Panc1 (cell line): ENCODE measurements at regions not wholly inside any gene's neighbourhood (a gene's known extent, or its start where the extent isn't known, plus 50 kb on each side); places are given as distances from the start of the nearest gene placed in this dataset.
A peak's percentile ranks its signal among the peaks of the same experiment; 100 is the strongest.

Source experiments
- ATAC-seq: fragments of 200-7000 bp; cut with Tn5 transposase; 2 replicates; pipeline ENCODE4 v1.9.1; 2020; ENCODE audit warnings: mild to moderate bottlenecking, moderate library complexity
- BruUV-seq: library from RNA; stranded (reverse); fragments of 400-500 nt; replicated peaks from 2 replicates; lab custom pipeline; 2021; lab: Mats Ljungman, UMichigan
- CTCF ChIA-PET: fragments of 300-600 bp; sonication (Branson Sonifier 250); formaldehyde crosslinking; loops from one replicate; lab custom pipeline; 2022; ENCODE audit warnings: antibody characterized with exemption; lab: Charles Lee
- POLR2A ChIA-PET: fragments of 300-600 bp; sonication (Branson Sonifier 250); formaldehyde crosslinking; loops from one replicate; lab custom pipeline; 2022; ENCODE audit warnings: antibody characterized with exemption; lab: Charles Lee
- DNase-seq: peaks from one replicate; pipeline ENCODE4 v3.0.0-alpha.2; 2010; ENCODE audit warnings: low read depth, low spot score
- H3K27ac ChIP-seq: 2 replicates; pipeline ENCODE4 v1.5.1; 2011; ENCODE audit warnings: mild to moderate bottlenecking, low read length, inconsistent platforms
- H3K27me3 ChIP-seq: fragments of 200-500 bp; sonication (Bioruptor generic); 2 replicates; pipeline ENCODE4 v1.6.0; 2014; ENCODE audit warnings: low read length, inconsistent platforms; ENCODE audit not compliant: control insufficient read depth, insufficient read depth
- H3K36me3 ChIP-seq: fragments of 200-500 bp; sonication (Bioruptor generic); 2 replicates; pipeline ENCODE4 v1.5.1; 2014; ENCODE audit warnings: inconsistent platforms, mild to moderate bottlenecking, low read length, moderate library complexity; ENCODE audit not compliant: control insufficient read depth, insufficient read depth
- H3K4me1 ChIP-seq: 2 replicates; pipeline ENCODE4 v1.5.1; 2011; ENCODE audit warnings: inconsistent platforms, mild to moderate bottlenecking, low read length, moderate library complexity; ENCODE audit not compliant: control insufficient read depth, insufficient read depth
- H3K4me3 ChIP-seq, 2 experiments: 2 replicates each; pipeline ENCODE4 v1.5.1; 2011 to 2012; ENCODE audit warnings: low read depth in 2 of 2, low read length in 2 of 2, mild to moderate bottlenecking in 2 of 2, inconsistent platforms in 1 of 2, moderate library complexity in 1 of 2
- H3K9me3 ChIP-seq: fragments of 200-500 bp; sonication (Bioruptor generic); 2 replicates; pipeline ENCODE4 v1.5.1; 2014; ENCODE audit warnings: low read depth, mild to moderate bottlenecking, inconsistent platforms, low read length, moderate library complexity; ENCODE audit not compliant: control insufficient read depth, insufficient read depth
- CTCF ChIP-seq: fragments of 450-650 bp; IDR thresholded peaks from 2 replicates; pipeline ENCODE4 v1.5.1; 2017; ENCODE audit warnings: mild to moderate bottlenecking
- POLR2AphosphoS5 ChIP-seq: IDR thresholded peaks from 2 replicates; pipeline ENCODE4 v1.6.1; 2012; ENCODE audit warnings: mild to moderate bottlenecking, low read depth, low read length, moderate library complexity
- REST ChIP-seq, 2 experiments: IDR thresholded peaks; 2 replicates each; pipeline ENCODE4 v1.6.1; 2011 to 2012; ENCODE audit warnings: low read depth in 2 of 2, control low read depth in 1 of 2, low read length in 1 of 2, mild to moderate bottlenecking in 1 of 2, moderate library complexity in 1 of 2; ENCODE audit not compliant: insufficient read depth in 1 of 2
- SIN3A ChIP-seq: IDR thresholded peaks from 2 replicates; pipeline ENCODE4 v1.6.1; 2012; ENCODE audit warnings: low read depth, mild to moderate bottlenecking, low read length, moderate library complexity, borderline replicate concordance; ENCODE audit not compliant: insufficient read depth
- TCF7L2 ChIP-seq: IDR thresholded peaks from 2 replicates; pipeline ENCODE4 v1.6.1; 2011; ENCODE audit warnings: mild to moderate bottlenecking, low read depth, low read length, inconsistent platforms
- in situ Hi-C: cut with HindIII; loops from 2 replicates; pipeline ENCODE4 v1.10.0; 2016; ENCODE audit warnings: low sequenced_read_pairs, low pct_unique_long_range_greater_than_20kb
- intact Hi-C: fragments of 100-400 bp; cut with micrococcal nuclease; formaldehyde crosslinking; loops from one replicate; pipeline ENCODE4 v1.10.0; 2022; ENCODE audit not compliant: unreplicated experiment

GRCh38 chr6:140811642-140812041 lies 1321.1 kb upstream of the GJE1 start:
- intact Hi-C loops (no loop called here), in situ Hi-C loops (no loop called here)
- ATAC-seq (no peak), DNase-seq (no peak)
- Histone ChIP-seq H3K9me3 (no peaks in the 10 kb centered on the region), H3K27me3 (no peaks in the 10 kb centered on the region), H3K4me1 (no peaks in the 10 kb centered on the region; the same call in 1 of the 2 replicates), H3K27ac (peak overlapping the region; percentile 65; the same call in 1 of the 2 replicates), H3K36me3 (no peaks in the 10 kb centered on the region), H3K4me3 (peak overlapping the region in 1 of 2 experiments; percentile 2; a peak in 1 of 4 replicates)
- BruUV-seq: no TSS peak
- POLR2A ChIA-PET: no interaction called here
- CTCF ChIA-PET: no interaction called here
- TF ChIP-seq CTCF (no peak), REST (IDR thresholded peaks at IDR 0.05; ENCODE audit: insufficient read depth in 1 of 2, low read depth in 2 of 2, low read length in 1 of 2) (no peak), TCF7L2 (no peak), POLR2AphosphoS5 (no peak), SIN3A (no peak)

- H3K36me3 ChIP-seq: no peaks in the 10 kb centered on the region
- no TSS peak for BruUV-seq
- H3K27ac ChIP-seq: no peak overlapping the region
- no peaks in the 10 kb centered on the region for H3K9me3 ChIP-seq
- ATAC-seq: no peak
- H3K4me3 ChIP-seq: no peak overlapping the region
- in situ Hi-C loops: no loop called here
- CTCF ChIA-PET: no interaction called here
- no peak for DNase-seq
- intact Hi-C loops: no loop called here
- no peaks in the 10 kb centered on the region; the same call in 1 of the 2 replicates for H3K4me1 ChIP-seq
- no peaks in the 10 kb centered on the region for H3K27me3 ChIP-seq
- POLR2A ChIA-PET: no interaction called here
- TF ChIP-seq CTCF (no peak), SIN3A (no peak), TCF7L2 (no peak), REST (IDR thresholded peaks at IDR 0.05; ENCODE audit: insufficient read depth in 1 of 2, low read depth in 2 of 2, low read length in 1 of 2) (no peak), POLR2AphosphoS5 (no peak)
These were observed 1323.0 kb upstream of the GJE1 start for GRCh38 chr6:140809694-140810101.
